AG09319 (cell line): ENCODE measurements at regions not wholly inside any gene's neighbourhood (a gene's known extent, or its start where the extent isn't known, plus 50 kb on each side); places are given as distances from the start of the nearest gene placed in this dataset.

Source experiments
- DNase-seq: peaks from one replicate; pipeline ENCODE4 v3.0.0-alpha.2; 2010; ENCODE audit warnings: low read depth; ENCODE audit errors: extremely low read depth
- TF ChIP-seq, protein P1 (sequence below): IDR thresholded peaks from 2 replicates; pipeline ENCODE4 v1.5.1; 2011; ENCODE audit warnings: low read depth, mild to moderate bottlenecking, inconsistent platforms, low read length, moderate library complexity

DNA sequence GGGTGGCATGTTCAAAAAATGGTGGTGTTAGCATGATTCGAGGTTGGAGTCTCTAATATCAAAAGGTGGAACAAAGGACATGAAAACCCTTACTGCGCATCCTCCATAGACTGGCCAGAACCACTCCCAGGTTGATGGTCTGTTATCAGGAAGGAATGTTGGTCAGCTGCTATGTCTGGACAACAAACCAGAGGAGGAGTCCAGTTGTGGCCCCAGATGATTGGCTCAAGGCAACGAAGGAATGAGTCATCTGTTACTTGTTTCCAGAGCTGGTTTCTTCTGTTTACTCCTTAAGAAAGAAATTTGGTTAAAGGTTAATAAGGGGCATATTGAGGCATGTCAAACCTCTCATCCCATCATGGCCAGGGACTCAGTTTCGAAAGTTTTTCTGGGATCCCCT is 56.8 kb upstream of the GRIA4 start:
- TF ChIP-seq, protein P1, sequence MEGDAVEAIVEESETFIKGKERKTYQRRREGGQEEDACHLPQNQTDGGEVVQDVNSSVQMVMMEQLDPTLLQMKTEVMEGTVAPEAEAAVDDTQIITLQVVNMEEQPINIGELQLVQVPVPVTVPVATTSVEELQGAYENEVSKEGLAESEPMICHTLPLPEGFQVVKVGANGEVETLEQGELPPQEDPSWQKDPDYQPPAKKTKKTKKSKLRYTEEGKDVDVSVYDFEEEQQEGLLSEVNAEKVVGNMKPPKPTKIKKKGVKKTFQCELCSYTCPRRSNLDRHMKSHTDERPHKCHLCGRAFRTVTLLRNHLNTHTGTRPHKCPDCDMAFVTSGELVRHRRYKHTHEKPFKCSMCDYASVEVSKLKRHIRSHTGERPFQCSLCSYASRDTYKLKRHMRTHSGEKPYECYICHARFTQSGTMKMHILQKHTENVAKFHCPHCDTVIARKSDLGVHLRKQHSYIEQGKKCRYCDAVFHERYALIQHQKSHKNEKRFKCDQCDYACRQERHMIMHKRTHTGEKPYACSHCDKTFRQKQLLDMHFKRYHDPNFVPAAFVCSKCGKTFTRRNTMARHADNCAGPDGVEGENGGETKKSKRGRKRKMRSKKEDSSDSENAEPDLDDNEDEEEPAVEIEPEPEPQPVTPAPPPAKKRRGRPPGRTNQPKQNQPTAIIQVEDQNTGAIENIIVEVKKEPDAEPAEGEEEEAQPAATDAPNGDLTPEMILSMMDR: no peak

DNA sequence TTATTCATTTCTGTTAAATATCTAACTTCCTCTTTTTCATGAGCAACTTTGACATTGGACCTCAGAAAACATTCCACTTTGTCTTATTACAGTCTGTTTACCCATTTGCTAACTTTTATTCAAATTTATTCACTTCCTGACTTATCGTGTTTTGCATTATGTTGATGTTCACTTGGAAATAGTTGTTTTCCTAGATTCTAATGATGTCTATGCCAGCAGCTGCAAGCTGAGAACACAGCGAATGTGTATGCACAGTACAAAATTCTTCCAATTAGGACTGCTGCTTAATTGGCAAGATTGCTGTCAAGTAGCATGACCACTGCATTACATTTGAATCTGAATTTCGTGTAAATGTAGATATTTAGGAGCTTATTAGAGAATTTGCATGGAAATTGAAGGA is 61.5 kb upstream of the GRIA4 start:
- TF ChIP-seq, protein P1: no peak
- no peak for DNase-seq

More for the DNA sequence above, 56.8 kb upstream of the GRIA4 start:
- no peak for DNase-seq

DNA sequence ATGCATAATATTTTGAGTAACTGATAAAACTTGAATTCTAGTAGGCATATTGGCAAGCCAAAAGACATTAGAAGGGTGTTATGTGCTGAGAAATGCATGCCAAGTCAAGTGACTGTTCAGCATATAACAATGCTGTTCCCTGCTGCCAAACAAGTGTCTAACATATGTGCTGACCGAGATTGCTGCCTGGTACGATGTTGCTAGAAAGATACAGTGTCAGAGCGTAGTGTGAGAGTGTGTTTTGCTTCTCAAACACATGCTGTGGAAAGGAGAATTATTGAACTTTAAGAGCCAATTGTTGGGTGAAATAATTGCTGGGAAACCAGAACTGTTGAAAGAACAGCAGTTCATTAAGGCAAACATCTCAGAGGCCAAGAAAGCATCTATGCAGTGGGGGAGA is 71.3 kb upstream of the GRIA4 start:
- TF ChIP-seq, protein P1: no peak
- no peak for DNase-seq

DNA sequence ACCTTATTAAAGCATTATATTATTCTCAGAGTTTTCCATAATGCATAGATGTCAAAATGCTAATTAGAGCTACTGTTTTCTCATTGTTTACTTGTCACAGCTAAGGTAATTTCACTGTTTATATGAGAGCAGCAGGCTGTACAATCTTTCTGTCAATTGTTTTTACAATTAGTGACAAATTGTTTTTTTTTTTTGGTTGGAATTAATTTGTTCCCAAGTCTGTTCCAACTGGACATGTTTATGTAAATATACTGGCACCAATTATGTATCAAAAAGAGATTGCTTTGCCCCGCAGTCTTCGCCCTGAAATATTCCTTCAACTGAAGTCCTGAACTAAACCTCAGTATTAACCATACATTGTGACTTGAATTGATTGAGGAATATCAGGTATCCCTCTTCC is 72.3 kb upstream of the GRIA4 start:
- TF ChIP-seq, protein P1: no peak
- no peak for DNase-seq

DNA sequence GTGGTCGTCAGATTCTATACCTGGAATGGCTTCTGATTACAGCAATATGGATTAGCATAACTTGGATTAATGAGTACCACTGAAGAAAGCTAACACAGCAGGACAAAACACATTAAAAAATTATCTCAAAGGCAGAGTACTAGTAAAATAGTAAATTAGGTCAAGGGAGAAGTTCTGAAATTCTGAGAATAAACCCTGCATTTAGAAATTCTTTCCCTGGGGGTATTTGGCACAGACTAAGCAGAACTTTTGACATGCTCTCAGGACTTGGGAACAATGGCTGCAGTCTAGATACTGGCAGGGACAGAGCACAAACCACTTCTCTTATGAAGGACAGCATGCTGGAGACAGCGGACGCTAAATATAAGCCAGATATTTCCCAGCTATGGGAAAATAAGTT is 85.6 kb upstream of the GRIA4 start:
- TF ChIP-seq, protein P1: no peak
- DNase-seq: no peak

DNA sequence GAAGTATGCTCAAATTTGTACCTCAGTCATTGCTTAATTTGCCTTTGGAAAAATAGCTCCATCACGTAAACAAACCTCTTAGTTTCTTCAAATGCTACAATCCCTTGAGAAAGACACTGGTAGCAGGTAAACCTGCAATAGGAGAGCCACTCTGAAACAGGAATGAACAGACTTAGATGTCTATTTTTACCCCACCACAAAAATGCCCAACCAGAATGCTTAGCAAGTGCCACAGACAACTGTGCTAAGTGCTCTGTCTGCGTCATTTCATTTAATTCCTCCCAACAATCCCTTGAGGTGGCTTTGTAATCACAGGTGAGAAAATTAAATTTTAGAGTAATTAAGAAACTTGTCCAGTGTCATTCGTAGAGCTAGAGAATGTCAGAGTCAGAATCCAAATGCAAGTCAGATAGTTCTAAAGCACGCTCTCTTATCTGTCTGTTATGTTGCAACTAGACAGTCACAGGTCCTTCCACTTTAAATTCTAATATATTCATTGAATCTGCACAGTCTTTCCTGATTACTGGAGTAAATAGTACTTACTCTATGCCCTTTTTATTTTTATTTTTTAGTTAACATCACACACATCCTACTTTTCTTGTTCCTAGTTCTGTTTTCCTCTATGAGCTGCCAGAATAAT is 89.0 kb upstream of the GRIA4 start:
- DNase-seq: no peak
- TF ChIP-seq, protein P1: no peak

DNA sequence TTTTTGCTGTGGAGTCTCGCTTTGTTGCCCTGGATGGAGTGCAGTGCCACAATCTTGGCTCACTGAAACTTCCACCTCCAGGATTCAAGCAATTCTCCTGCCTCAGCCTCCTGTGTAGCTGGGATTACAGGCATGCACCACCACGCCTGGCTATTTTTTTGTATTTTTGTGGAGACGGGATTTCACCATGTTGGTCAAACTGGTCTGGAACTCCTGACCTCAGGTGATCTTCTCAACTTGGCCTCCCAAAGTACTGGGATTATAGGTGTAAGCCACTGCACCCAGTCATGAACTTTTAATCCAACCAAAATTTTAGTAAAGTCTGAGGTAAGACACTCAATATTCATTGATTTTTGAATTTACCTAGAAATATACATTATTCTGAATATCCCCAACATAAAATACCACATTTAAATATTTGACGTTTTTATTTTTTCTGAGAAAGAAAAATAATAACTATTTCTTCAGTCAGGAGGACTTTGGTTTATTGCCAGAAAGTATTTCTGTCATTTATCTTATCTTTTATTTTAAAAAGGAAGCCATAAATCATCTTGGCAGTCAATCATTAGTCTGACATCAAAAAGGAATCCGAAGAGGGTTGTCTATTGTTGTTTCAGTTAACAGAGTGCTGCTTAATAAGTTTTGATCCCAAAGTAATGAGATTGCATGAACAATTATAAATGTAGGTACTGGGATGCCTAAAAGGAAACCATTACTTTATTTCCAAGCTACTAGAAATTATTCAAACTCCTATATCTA is 102.2 kb upstream of the GRIA4 start:
- TF ChIP-seq, protein P1: no peak
- DNase-seq: no peak
